ENCODE measurements at regions not wholly inside any gene's neighbourhood (a gene's known extent, or its start where the extent isn't known, plus 50 kb on each side); places are given as distances from the start of the nearest gene placed in this dataset.

DNA sequence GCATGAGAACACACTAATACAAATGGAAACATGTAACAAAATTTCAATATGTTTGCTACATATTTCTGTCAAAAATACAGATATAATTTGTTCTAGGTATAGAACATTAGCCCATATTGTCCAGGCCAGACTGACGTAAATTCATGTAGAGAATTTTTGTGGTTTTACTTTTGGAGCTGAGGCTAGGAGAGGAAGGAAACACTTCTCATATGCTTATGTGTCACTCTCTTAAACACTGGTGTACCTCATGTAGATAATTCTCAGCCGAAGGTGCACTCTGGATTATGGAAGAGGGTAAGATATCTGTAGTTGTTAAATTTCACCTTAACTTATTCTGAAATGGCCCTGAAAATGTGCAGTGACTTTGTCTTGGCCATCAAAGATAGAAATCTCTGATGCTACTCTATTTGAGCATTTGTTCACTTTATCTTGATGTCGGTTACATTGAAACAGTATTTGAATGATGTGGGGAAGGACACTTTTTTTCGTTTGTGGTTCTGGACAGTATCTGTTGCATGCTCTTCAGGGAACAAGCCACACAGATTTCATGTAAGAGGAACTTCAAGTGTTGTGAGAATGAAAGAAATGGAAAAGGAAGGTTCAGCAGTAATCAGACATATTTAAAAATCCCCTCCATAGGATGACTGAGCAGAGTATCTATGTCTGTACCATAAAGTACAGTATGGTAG, 202.7 kb downstream of the SPATA31D1 start:
- no peaks in the 10 kb centered on the region for H3K4me1 ChIP-seq
- DNase-seq = no peak
- intact Hi-C loops (cut with DNase I) = no loop called here
- no peaks in the 10 kb centered on the region for H3K9me3 ChIP-seq
- H3K4me3 ChIP-seq = no peak overlapping the region
- no peak overlapping the region for H3K27ac ChIP-seq
- no peaks in the 10 kb centered on the region for H3K36me3 ChIP-seq
- no peak for TF ChIP-seq EP300 (IDR thresholded peaks at IDR 0.05)
- TF ChIP-seq, protein P1, sequence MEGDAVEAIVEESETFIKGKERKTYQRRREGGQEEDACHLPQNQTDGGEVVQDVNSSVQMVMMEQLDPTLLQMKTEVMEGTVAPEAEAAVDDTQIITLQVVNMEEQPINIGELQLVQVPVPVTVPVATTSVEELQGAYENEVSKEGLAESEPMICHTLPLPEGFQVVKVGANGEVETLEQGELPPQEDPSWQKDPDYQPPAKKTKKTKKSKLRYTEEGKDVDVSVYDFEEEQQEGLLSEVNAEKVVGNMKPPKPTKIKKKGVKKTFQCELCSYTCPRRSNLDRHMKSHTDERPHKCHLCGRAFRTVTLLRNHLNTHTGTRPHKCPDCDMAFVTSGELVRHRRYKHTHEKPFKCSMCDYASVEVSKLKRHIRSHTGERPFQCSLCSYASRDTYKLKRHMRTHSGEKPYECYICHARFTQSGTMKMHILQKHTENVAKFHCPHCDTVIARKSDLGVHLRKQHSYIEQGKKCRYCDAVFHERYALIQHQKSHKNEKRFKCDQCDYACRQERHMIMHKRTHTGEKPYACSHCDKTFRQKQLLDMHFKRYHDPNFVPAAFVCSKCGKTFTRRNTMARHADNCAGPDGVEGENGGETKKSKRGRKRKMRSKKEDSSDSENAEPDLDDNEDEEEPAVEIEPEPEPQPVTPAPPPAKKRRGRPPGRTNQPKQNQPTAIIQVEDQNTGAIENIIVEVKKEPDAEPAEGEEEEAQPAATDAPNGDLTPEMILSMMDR (IDR thresholded peaks at IDR 0.05) = no peak
- TF ChIP-seq POLR2A (IDR thresholded peaks at IDR 0.05) = no peak
- no peak for TF ChIP-seq POLR2AphosphoS5 (IDR thresholded peaks at IDR 0.05)
- H3K27me3 ChIP-seq = no peaks in the 10 kb centered on the region
- WGBS, 2 donors = 43 to 86% methylated on average over 4 of the region's 4 CpGs

DNA sequence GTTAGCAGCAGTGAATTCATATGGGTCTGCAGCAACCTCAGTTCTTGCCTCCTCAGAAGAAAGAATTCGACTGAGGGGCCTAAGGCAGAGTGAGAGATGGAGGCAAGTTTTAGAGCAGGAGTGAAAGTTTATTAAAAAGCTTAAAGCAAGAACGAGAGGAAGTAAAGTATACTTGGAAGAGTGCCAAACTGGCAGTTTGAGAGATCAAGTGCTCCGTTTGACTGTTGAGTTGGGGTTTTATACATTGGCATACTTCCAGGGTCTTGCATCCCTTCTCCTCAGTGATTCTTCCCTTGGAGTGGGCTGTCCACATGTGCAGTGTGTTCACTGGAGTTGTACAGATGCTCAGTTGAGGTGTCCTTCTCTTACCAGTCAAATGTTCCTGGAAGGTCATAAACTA, 203.6 kb downstream of the SPATA31D1 start:
- Histone ChIP-seq H3K27me3 (no peaks in the 10 kb centered on the region), H3K4me1 (no peaks in the 10 kb centered on the region), H3K36me3 (no peaks in the 10 kb centered on the region), H3K9me3 (no peaks in the 10 kb centered on the region), H3K27ac (no peak overlapping the region), H3K4me3 (no peak overlapping the region)
- WGBS, 2 donors = 33 to 51% methylated on average over 3 of the region's 3 CpGs
- intact Hi-C loops (cut with DNase I) = no loop called here
- DNase-seq = no peak
- TF ChIP-seq, protein P1 (IDR thresholded peaks at IDR 0.05) = no peak
- TF ChIP-seq POLR2A (IDR thresholded peaks at IDR 0.05) = no peak

DNA sequence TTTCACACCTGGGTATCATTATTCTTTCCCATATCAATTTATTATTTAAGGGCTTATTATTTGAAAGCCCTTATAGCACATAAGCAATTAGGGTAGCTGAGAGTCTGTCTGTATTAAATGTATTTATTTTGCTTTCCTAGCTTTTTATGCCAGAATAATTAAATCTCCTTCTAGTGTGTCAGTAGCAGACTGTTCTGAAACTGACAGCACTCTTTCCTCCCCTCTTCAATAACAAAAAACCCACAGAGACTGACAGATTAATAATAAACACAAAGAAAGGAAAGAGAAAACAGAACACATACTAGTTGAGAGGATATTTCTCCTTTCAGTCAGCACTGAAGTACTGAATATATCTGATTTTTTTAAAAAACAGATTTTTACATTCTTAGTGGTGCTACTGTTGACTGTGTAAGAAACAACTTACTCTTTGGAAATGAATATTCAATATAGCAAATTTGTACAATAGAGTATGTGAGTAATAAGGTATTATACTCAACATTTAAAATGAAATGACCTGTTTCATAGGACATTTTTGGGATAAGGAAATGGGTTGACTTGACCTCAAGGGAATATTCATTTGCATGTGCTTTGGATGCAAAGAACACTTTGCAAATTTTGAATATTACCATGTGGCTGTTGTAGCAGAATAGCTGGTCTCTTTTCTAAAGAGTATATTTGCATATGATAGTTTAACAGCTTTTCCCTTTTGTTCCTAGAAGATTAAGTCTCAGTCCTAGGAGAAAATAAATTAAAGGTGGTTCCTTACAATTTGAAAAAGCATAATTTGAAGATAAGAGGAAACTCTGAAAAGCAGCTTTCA, 208.3 kb downstream of the SPATA31D1 start:
- Histone ChIP-seq H3K27me3 (no peaks in the 10 kb centered on the region), H3K4me3 (no peak overlapping the region), H3K9me3 (no peaks in the 10 kb centered on the region), H3K36me3 (no peaks in the 10 kb centered on the region), H3K27ac (no peak overlapping the region), H3K4me1 (no peaks in the 10 kb centered on the region)
- no peak for DNase-seq
- no peak for TF ChIP-seq EP300 (IDR thresholded peaks at IDR 0.05)
- no peak for TF ChIP-seq POLR2AphosphoS5 (IDR thresholded peaks at IDR 0.05)
- TF ChIP-seq, protein P1 (IDR thresholded peaks at IDR 0.05) = no peak
- no peak for TF ChIP-seq POLR2A (IDR thresholded peaks at IDR 0.05)
- intact Hi-C loops (cut with DNase I) = no loop called here

DNA sequence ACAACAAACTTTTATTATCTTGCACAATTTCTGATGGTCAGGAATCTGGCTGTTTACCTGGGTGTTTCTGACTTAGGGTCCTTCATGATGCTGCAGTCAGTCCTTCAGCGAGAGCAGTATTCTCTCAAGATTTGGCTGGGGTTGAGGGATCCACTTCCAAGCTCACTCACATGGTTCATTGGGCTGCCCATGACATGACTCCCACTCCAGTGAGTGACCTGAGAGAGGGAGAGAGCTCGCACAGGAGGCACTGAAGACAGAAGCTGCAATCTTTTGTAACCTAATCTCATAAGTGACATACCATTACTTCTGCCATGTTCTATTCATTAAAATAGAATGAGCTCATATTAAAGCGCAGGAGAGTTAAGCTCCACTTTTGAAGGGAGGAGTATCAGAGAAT, 212.6 kb downstream of the SPATA31D1 start:
- no peak overlapping the region for H3K4me3 ChIP-seq
- TF ChIP-seq EP300 (IDR thresholded peaks at IDR 0.05) = no peak
- no peak for TF ChIP-seq POLR2AphosphoS5 (IDR thresholded peaks at IDR 0.05)
- TF ChIP-seq, protein P1 (IDR thresholded peaks at IDR 0.05) = no peak
- no peak for TF ChIP-seq POLR2A (IDR thresholded peaks at IDR 0.05)
- no peak for DNase-seq
- H3K36me3 ChIP-seq = no peaks in the 10 kb centered on the region
- no peaks in the 10 kb centered on the region for H3K4me1 ChIP-seq
- WGBS, 2 donors = 78 to 95% methylated on average over 3 of the region's 3 CpGs
- no peaks in the 10 kb centered on the region for H3K9me3 ChIP-seq
- no peaks in the 10 kb centered on the region for H3K27me3 ChIP-seq
- intact Hi-C loops (cut with DNase I) = no loop called here
- H3K27ac ChIP-seq = no peak overlapping the region
